OCI-LY3 (cell line): ENCODE measurements at regions not wholly inside any gene's neighbourhood (a gene's known extent, or its start where the extent isn't known, plus 50 kb on each side); places are given as distances from the start of the nearest gene placed in this dataset.
"Not testable (repeated sequence)": the region's sequence is repeated elsewhere in the genome, so short reads cannot be mapped to it uniquely, and the experiment has no call there.

Source experiments
- H2AFZ ChIP-seq: fragments of 200-600, 300-600 bp; shearing (Covaris generic); 2 replicates; pipeline ENCODE4 v1.6.0; 2014; ENCODE audit warnings: antibody characterized with exemption, low read depth, low read length
- H3K27ac ChIP-seq: fragments of 200-600, 300-600 bp; sonication (generic); 2 replicates; pipeline ENCODE4 v1.5.1; 2014; ENCODE audit warnings: mild to moderate bottlenecking, low read length, moderate library complexity, mixed read lengths
- H3K27me3 ChIP-seq: fragments of 200-600, 300-600 bp; sonication (generic); 2 replicates; pipeline ENCODE4 v1.6.1; 2014; ENCODE audit warnings: low read depth, low read length, mixed read lengths
- H3K36me3 ChIP-seq: fragments of 200-600, 300-600 bp; sonication (generic); replicated peaks from 2 replicates; pipeline ENCODE3; 2014; ENCODE audit warnings: low read depth, low read length, mixed read lengths
- H3K4me1 ChIP-seq: fragments of 300-600, 200-600 bp; sonication (generic); 2 replicates; pipeline ENCODE4 v1.6.1; 2014; ENCODE audit warnings: low read length, mixed read lengths
- H3K4me2 ChIP-seq: fragments of 200-600, 300-600 bp; sonication (generic); 2 replicates; pipeline ENCODE4 v1.6.1; 2014; ENCODE audit warnings: low read length, mixed read lengths
- H3K4me3 ChIP-seq: fragments of 300-600, 200-600 bp; sonication (generic); 2 replicates; pipeline ENCODE4 v1.5.1; 2014; ENCODE audit warnings: antibody characterized with exemption, mild to moderate bottlenecking, low read length, moderate library complexity
- H3K79me2 ChIP-seq: fragments of 300-600, 200-600 bp; shearing (Covaris generic); 2 replicates; pipeline ENCODE4 v1.6.1; 2014; ENCODE audit warnings: mild to moderate bottlenecking, low read length, mixed read lengths
- H3K9ac ChIP-seq: fragments of 300-600, 200-600 bp; shearing (Covaris generic); 2 replicates; pipeline ENCODE4 v1.6.0; 2014; ENCODE audit warnings: mild to moderate bottlenecking, low read length, moderate library complexity
- H3K9me3 ChIP-seq: fragments of 200-600, 300-600 bp; shearing (Covaris generic); 2 replicates; pipeline ENCODE4 v1.6.1; 2014; ENCODE audit warnings: low read length, mixed read lengths; ENCODE audit not compliant: insufficient read depth
- H4K20me1 ChIP-seq: fragments of 200-600, 300-600 bp; sonication (generic); 2 replicates; pipeline ENCODE4 v1.6.1; 2016; ENCODE audit warnings: low read length, mixed read lengths; ENCODE audit not compliant: insufficient read depth
- EZH2phosphoT487 ChIP-seq: fragments of 200-600 bp; shearing (Covaris generic); IDR thresholded peaks from 2 replicates; pipeline ENCODE4 v1.6.1; 2018; ENCODE audit warnings: antibody characterized with exemption, mixed run types, low read depth
- TF ChIP-seq, protein P1 (sequence below): fragments of 200-600, 300-600 bp; sonication (generic); IDR thresholded peaks from 2 replicates; pipeline ENCODE4 v1.5.1; 2014; ENCODE audit warnings: antibody characterized with exemption, low read length, low read depth

DNA sequence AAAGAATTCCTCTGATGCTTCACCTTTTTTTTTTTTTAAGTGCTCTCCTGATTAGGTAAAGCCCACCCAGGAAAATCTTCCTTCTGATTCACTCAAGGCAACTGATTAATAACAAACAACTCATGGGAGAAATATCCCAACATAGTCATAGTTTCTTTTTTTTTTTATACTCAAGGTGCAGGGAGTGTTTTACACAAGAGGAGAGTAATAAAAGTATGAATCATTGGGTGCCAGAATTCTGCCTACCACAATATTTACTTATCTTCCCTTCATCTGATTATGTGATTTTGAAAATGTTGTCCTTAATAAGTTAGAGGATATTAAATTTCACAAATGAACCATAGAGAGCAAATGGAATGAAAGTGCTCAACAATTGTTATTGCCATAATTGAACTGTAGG is 329.9 kb downstream of the TECRL start:
- Histone ChIP-seq H2AFZ (peak overlapping the region; percentile 51; the same call in 1 of the 2 replicates), H3K9me3 (no peaks in the 10 kb centered on the region), H4K20me1 (no peaks in the 10 kb centered on the region), H3K36me3 (no peaks in the 10 kb centered on the region), H3K79me2 (no peaks in the 10 kb centered on the region), H3K4me2 (no peak overlapping the region), H3K4me3 (no peak overlapping the region), H3K27ac (no peak overlapping the region), H3K27me3 (no peaks in the 10 kb centered on the region), H3K4me1 (no peaks in the 10 kb centered on the region), H3K9ac (no peak overlapping the region)
- no peak for TF ChIP-seq EZH2phosphoT487
- TF ChIP-seq, protein P1, sequence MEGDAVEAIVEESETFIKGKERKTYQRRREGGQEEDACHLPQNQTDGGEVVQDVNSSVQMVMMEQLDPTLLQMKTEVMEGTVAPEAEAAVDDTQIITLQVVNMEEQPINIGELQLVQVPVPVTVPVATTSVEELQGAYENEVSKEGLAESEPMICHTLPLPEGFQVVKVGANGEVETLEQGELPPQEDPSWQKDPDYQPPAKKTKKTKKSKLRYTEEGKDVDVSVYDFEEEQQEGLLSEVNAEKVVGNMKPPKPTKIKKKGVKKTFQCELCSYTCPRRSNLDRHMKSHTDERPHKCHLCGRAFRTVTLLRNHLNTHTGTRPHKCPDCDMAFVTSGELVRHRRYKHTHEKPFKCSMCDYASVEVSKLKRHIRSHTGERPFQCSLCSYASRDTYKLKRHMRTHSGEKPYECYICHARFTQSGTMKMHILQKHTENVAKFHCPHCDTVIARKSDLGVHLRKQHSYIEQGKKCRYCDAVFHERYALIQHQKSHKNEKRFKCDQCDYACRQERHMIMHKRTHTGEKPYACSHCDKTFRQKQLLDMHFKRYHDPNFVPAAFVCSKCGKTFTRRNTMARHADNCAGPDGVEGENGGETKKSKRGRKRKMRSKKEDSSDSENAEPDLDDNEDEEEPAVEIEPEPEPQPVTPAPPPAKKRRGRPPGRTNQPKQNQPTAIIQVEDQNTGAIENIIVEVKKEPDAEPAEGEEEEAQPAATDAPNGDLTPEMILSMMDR: no peak

DNA sequence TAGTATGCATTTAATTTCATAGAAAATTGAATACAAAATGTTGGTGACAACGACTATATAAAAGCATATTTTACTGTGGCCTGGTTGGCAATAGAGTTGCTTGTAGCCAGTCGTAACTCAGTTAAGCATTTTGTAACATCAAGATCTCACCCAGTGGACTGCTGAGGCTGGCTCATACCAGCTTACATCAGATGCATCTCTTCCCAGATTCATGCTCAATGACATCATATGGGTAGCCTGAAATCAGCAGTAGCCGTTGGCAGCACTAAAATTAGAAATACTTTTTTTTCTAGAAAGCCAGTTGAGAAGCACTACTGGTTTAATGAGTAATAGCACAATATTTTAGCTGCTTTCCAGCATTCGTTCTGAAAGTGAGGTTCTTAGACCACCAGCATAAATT is 341.2 kb downstream of the TECRL start:
- H2AFZ ChIP-seq: no peak overlapping the region
- H3K4me3 ChIP-seq: no peak overlapping the region
- TF ChIP-seq, protein P1: no peak
- no peak for TF ChIP-seq EZH2phosphoT487
- no peak overlapping the region for H3K4me2 ChIP-seq
- no peaks in the 10 kb centered on the region for H3K9me3 ChIP-seq
- no peaks in the 10 kb centered on the region for H4K20me1 ChIP-seq
- no peak overlapping the region for H3K27ac ChIP-seq
- no peaks in the 10 kb centered on the region for H3K79me2 ChIP-seq
- peaks cover 8% of the 10 kb centered on the region; the same call in 1 of the 2 replicates for H3K4me1 ChIP-seq
- no peaks in the 10 kb centered on the region for H3K36me3 ChIP-seq
- H3K27me3 ChIP-seq: no peaks in the 10 kb centered on the region
- H3K9ac ChIP-seq: no peak overlapping the region

DNA sequence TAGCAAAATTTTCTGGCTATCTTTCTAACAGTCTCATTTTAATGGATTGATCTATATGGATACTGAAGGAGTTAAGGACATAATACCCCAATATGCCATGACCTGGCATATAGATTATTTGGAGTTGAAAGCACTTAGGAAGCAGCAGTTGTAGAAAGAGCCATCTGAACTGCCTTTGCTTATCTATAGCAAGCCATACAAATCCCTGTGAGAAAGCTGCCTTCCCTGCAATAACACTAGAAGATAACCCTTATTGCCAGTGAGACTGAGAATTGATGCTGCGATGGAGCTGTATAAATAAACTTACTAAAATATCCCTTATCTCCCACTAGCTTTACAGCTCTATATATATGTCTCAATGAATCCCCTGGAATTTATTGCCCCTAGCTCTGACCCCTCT is 346.3 kb downstream of the TECRL start:
- Histone ChIP-seq H3K79me2 (no peaks in the 10 kb centered on the region), H3K4me1 (no peaks in the 10 kb centered on the region), H3K9ac (no peak overlapping the region), H3K9me3 (no peaks in the 10 kb centered on the region), H4K20me1 (no peaks in the 10 kb centered on the region), H3K4me3 (no peak overlapping the region), H3K27ac (no peak overlapping the region), H2AFZ (no peak overlapping the region), H3K4me2 (no peak overlapping the region), H3K36me3 (no peaks in the 10 kb centered on the region), H3K27me3 (no peaks in the 10 kb centered on the region)
- TF ChIP-seq EZH2phosphoT487: no peak
- TF ChIP-seq, protein P1: no peak

DNA sequence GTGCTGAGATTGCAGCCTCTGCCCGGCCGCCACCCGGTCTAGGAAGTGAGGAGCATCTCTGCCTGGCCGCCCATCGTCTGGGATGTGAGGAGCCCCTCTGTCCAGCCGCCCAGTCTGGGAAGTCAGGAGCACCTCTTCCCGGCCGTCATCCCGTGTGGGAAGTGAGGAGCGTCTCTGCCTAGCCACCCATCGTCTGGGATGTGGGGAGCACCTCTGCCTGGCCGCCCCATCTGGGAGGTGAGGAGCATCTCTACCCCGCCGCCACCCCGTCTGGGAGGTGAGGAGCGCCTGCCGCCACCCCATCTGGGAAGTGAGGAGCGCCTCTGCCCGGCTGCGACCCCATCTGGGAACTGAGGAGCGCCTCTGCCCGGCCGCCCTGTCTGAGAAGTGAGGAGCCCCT is 372.2 kb downstream of the TECRL start:
- H2AFZ ChIP-seq, H3K27ac ChIP-seq, H3K4me1 ChIP-seq, H3K36me3 ChIP-seq, H4K20me1 ChIP-seq, H3K4me3 ChIP-seq, H3K79me2 ChIP-seq, H3K27me3 ChIP-seq, H3K9ac ChIP-seq, H3K9me3 ChIP-seq, H3K4me2 ChIP-seq: not testable (repeated sequence)

DNA sequence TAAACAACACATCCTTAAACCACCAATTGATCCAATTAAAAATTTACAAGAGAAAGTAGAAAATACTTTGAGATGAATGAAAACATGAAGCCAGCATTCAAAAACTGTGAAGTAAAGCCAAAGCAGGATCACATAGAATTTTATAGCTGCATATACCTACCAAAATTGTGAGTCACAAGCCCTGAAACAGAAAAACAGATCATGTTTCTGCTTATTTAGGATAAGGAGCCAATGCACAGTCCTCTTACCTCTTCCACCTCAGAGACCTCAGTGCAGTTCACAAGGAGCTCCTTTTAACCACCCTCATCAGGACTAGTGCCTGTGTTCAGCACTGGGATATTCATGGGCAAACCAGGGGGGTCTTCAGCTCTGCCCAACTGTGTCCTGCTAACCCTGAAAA is 386.7 kb downstream of the TECRL start:
- Histone ChIP-seq H2AFZ (no peak overlapping the region), H3K79me2 (no peaks in the 10 kb centered on the region), H4K20me1 (no peaks in the 10 kb centered on the region), H3K4me3 (no peak overlapping the region), H3K9me3 (peaks cover 9% of the 10 kb centered on the region; the same call in 1 of the 2 replicates), H3K4me2 (no peak overlapping the region), H3K27ac (no peak overlapping the region), H3K27me3 (no peaks in the 10 kb centered on the region), H3K9ac (no peak overlapping the region), H3K36me3 (no peaks in the 10 kb centered on the region), H3K4me1 (no peaks in the 10 kb centered on the region)
- TF ChIP-seq, protein P1: no peak
- no peak for TF ChIP-seq EZH2phosphoT487
